Activated CD4-positive, alpha-beta memory T cell treated with anti-CD3 and anti-CD28 coated beads for 36 hours (primary cell): ENCODE measurements at regions not wholly inside any gene's neighbourhood (a gene's known extent, or its start where the extent isn't known, plus 50 kb on each side); places are given as distances from the start of the nearest gene placed in this dataset.

ENCODE experiments used
- CTCF ChIA-PET: fragments of 350-600 bp; sonication (Branson Sonifier 250); formaldehyde crosslinking; loops from one replicate; lab custom pipeline; 2021; ENCODE audit warnings: antibody characterized with exemption, inconsistent platforms; lab: Charles Lee
- POLR2A ChIA-PET: fragments of 350-600 bp; sonication (Branson Sonifier 250); formaldehyde crosslinking; loops from one replicate; lab custom pipeline; 2021; ENCODE audit warnings: antibody characterized with exemption; lab: Charles Lee
- DNase-seq: peaks from one replicate; pipeline ENCODE4 v3.0.0-alpha.2; 2020
- H3K27ac Mint-ChIP-seq: one replicate; pipeline ENCODE4 v1.8.0; 2021; ENCODE audit warnings: mixed read lengths
- H3K27me3 Mint-ChIP-seq: one replicate; pipeline ENCODE4 v1.8.0; 2021; ENCODE audit warnings: mixed read lengths
- H3K36me3 Mint-ChIP-seq: one replicate; pipeline ENCODE4 v1.8.0; 2021; ENCODE audit warnings: mixed read lengths
- H3K4me1 Mint-ChIP-seq: one replicate; pipeline ENCODE4 v1.8.0; 2021; ENCODE audit warnings: low read depth, mixed read lengths
- H3K4me3 Mint-ChIP-seq: one replicate; pipeline ENCODE4 v1.8.0; 2021; ENCODE audit warnings: mild to moderate bottlenecking, mixed read lengths
- H3K9me3 Mint-ChIP-seq: one replicate; pipeline ENCODE4 v1.8.0; 2021; ENCODE audit warnings: mixed read lengths
- intact Hi-C: fragments of 100-400 bp; cut with micrococcal nuclease; formaldehyde crosslinking; loops from one replicate; pipeline ENCODE4 v1.15.1; 2023

GRCh38 chr9:82608487-82608886 is 454.5 kb downstream of the RASEF start:
- peaks cover 2% of the 10 kb centered on the region for H3K9me3 Mint-ChIP-seq
- H3K36me3 Mint-ChIP-seq: no peaks in the 10 kb centered on the region
- no peak for DNase-seq
- intact Hi-C loops: no loop called here
- no peaks in the 10 kb centered on the region for H3K4me1 Mint-ChIP-seq
- ChIA-PET CTCF (no interaction called here), POLR2A (no interaction called here)
- no peaks in the 10 kb centered on the region for H3K27me3 Mint-ChIP-seq
- H3K4me3 Mint-ChIP-seq: no peak overlapping the region
- no peak overlapping the region for H3K27ac Mint-ChIP-seq

GRCh38 chr9:82612942-82613341 is 450.0 kb downstream of the RASEF start:
- Mint-ChIP-seq H3K36me3 (no peaks in the 10 kb centered on the region), H3K9me3 (peaks cover 7% of the 10 kb centered on the region), H3K27ac (no peak overlapping the region), H3K4me3 (no peak overlapping the region), H3K27me3 (no peaks in the 10 kb centered on the region), H3K4me1 (no peaks in the 10 kb centered on the region)
- DNase-seq: no peak
- POLR2A ChIA-PET: no interaction called here
- CTCF ChIA-PET: no interaction called here
- intact Hi-C loops: no loop called here

- no peaks in the 10 kb centered on the region for H3K36me3 Mint-ChIP-seq
- CTCF ChIA-PET: no interaction called here
These were observed 449.4 kb downstream of the RASEF start for GRCh38 chr9:82613498-82613897.

GRCh38 chr9:82616545-82616944 is 446.4 kb downstream of the RASEF start:
- Mint-ChIP-seq H3K36me3 (no peaks in the 10 kb centered on the region), H3K27ac (no peak overlapping the region), H3K27me3 (no peaks in the 10 kb centered on the region), H3K9me3 (peaks cover 13% of the 10 kb centered on the region), H3K4me1 (no peaks in the 10 kb centered on the region), H3K4me3 (no peak overlapping the region)
- no peak for DNase-seq
- ChIA-PET POLR2A (interaction anchor here (0.6 kb wide), 1 partner anchor 1776 kb away, joined by 3 read pairs; no protein-coding TSS in a partner anchor), CTCF (interaction anchor here (0.5 kb wide), 1 partner anchor 369 kb away, joined by 3 read pairs; no protein-coding TSS in a partner anchor)
- intact Hi-C loops: no loop called here

More at GRCh38 chr9:82613498-82613897, 449.4 kb downstream of the RASEF start:
- intact Hi-C loops: no loop called here
- Mint-ChIP-seq H3K9me3 (peaks cover 7% of the 10 kb centered on the region), H3K27me3 (no peaks in the 10 kb centered on the region), H3K27ac (no peak overlapping the region), H3K4me1 (no peaks in the 10 kb centered on the region), H3K4me3 (no peak overlapping the region)
- POLR2A ChIA-PET: no interaction called here
- DNase-seq: no peak

- H3K27me3 Mint-ChIP-seq: no peaks in the 10 kb centered on the region
- H3K9me3 Mint-ChIP-seq: peaks cover 11% of the 10 kb centered on the region
- no peak overlapping the region for H3K4me3 Mint-ChIP-seq
- CTCF ChIA-PET: no interaction called here
- POLR2A ChIA-PET: no interaction called here
- intact Hi-C loops: no loop called here
- no peak for DNase-seq
- no peaks in the 10 kb centered on the region for H3K36me3 Mint-ChIP-seq
- H3K27ac Mint-ChIP-seq: no peak overlapping the region
- no peaks in the 10 kb centered on the region for H3K4me1 Mint-ChIP-seq
These were observed 441.5 kb downstream of the RASEF start for GRCh38 chr9:82621447-82621846.

- DNase-seq: no peak
- no peak overlapping the region for H3K4me3 Mint-ChIP-seq
- intact Hi-C loops: no loop called here
- no peaks in the 10 kb centered on the region for H3K4me1 Mint-ChIP-seq
- H3K9me3 Mint-ChIP-seq: peaks cover 34% of the 10 kb centered on the region
- POLR2A ChIA-PET: no interaction called here
- CTCF ChIA-PET: no interaction called here
- H3K27ac Mint-ChIP-seq: no peak overlapping the region
- H3K27me3 Mint-ChIP-seq: no peaks in the 10 kb centered on the region
- no peaks in the 10 kb centered on the region for H3K36me3 Mint-ChIP-seq
These were observed 425.6 kb downstream of the RASEF start for GRCh38 chr9:82637368-82637767.

GRCh38 chr9:82645600-82645999 is 417.3 kb downstream of the RASEF start:
- ChIA-PET POLR2A (no interaction called here), CTCF (no interaction called here)
- Mint-ChIP-seq H3K4me1 (no peaks in the 10 kb centered on the region), H3K27me3 (no peaks in the 10 kb centered on the region), H3K9me3 (peaks cover 28% of the 10 kb centered on the region), H3K4me3 (no peak overlapping the region), H3K27ac (no peak overlapping the region), H3K36me3 (no peaks in the 10 kb centered on the region)
- no peak for DNase-seq
- intact Hi-C loops: no loop called here

GRCh38 chr9:82650368-82650767 is 412.6 kb downstream of the RASEF start:
- no peak for DNase-seq
- H3K27ac Mint-ChIP-seq: no peak overlapping the region
- H3K36me3 Mint-ChIP-seq: no peaks in the 10 kb centered on the region
- no peaks in the 10 kb centered on the region for H3K4me1 Mint-ChIP-seq
- peaks cover 30% of the 10 kb centered on the region for H3K9me3 Mint-ChIP-seq
- POLR2A ChIA-PET: no interaction called here
- H3K4me3 Mint-ChIP-seq: no peak overlapping the region
- CTCF ChIA-PET: no interaction called here
- intact Hi-C loops: no loop called here
- H3K27me3 Mint-ChIP-seq: no peaks in the 10 kb centered on the region

GRCh38 chr9:82651474-82651873 is 411.5 kb downstream of the RASEF start:
- intact Hi-C loops: no loop called here
- Mint-ChIP-seq H3K9me3 (peaks cover 28% of the 10 kb centered on the region), H3K27me3 (no peaks in the 10 kb centered on the region), H3K4me3 (no peak overlapping the region), H3K4me1 (no peaks in the 10 kb centered on the region), H3K27ac (no peak overlapping the region), H3K36me3 (no peaks in the 10 kb centered on the region)
- CTCF ChIA-PET: no interaction called here
- POLR2A ChIA-PET: no interaction called here
- DNase-seq: no peak

- H3K4me3 Mint-ChIP-seq: no peak overlapping the region
- H3K9me3 Mint-ChIP-seq: no peaks in the 10 kb centered on the region
- intact Hi-C loops: no loop called here
- ChIA-PET POLR2A (no interaction called here), CTCF (no interaction called here)
- DNase-seq: no peak
- no peaks in the 10 kb centered on the region for H3K36me3 Mint-ChIP-seq
- no peak overlapping the region for H3K27ac Mint-ChIP-seq
- H3K4me1 Mint-ChIP-seq: no peaks in the 10 kb centered on the region
- no peaks in the 10 kb centered on the region for H3K27me3 Mint-ChIP-seq
These were observed 397.6 kb downstream of the RASEF start for GRCh38 chr9:82665324-82665723.

- H3K27ac Mint-ChIP-seq: no peak overlapping the region
- no peak overlapping the region for H3K4me3 Mint-ChIP-seq
- no peaks in the 10 kb centered on the region for H3K27me3 Mint-ChIP-seq
- CTCF ChIA-PET: no interaction called here
- no peaks in the 10 kb centered on the region for H3K4me1 Mint-ChIP-seq
- DNase-seq: no peak
- intact Hi-C loops: no loop called here
- H3K9me3 Mint-ChIP-seq: no peaks in the 10 kb centered on the region
- POLR2A ChIA-PET: no interaction called here
- H3K36me3 Mint-ChIP-seq: no peaks in the 10 kb centered on the region
These were observed 394.2 kb downstream of the RASEF start for GRCh38 chr9:82668689-82669199.

GRCh38 chr9:82670000-82670399 is 392.9 kb downstream of the RASEF start:
- H3K36me3 Mint-ChIP-seq: no peaks in the 10 kb centered on the region
- intact Hi-C loops: no loop called here
- no peaks in the 10 kb centered on the region for H3K27me3 Mint-ChIP-seq
- CTCF ChIA-PET: no interaction called here
- no peak for DNase-seq
- POLR2A ChIA-PET: no interaction called here
- no peak overlapping the region for H3K27ac Mint-ChIP-seq
- no peak overlapping the region for H3K4me3 Mint-ChIP-seq
- no peaks in the 10 kb centered on the region for H3K9me3 Mint-ChIP-seq
- H3K4me1 Mint-ChIP-seq: no peaks in the 10 kb centered on the region

GRCh38 chr9:82670726-82671125 is 392.2 kb downstream of the RASEF start:
- H3K27ac Mint-ChIP-seq: no peak overlapping the region
- no peaks in the 10 kb centered on the region for H3K9me3 Mint-ChIP-seq
- ChIA-PET POLR2A (no interaction called here), CTCF (no interaction called here)
- no peaks in the 10 kb centered on the region for H3K36me3 Mint-ChIP-seq
- H3K27me3 Mint-ChIP-seq: no peaks in the 10 kb centered on the region
- intact Hi-C loops: no loop called here
- no peak for DNase-seq
- no peak overlapping the region for H3K4me3 Mint-ChIP-seq
- no peaks in the 10 kb centered on the region for H3K4me1 Mint-ChIP-seq
